ENCODE measurements at regions not wholly inside any gene's neighbourhood (a gene's known extent, or its start where the extent isn't known, plus 50 kb on each side); places are given as distances from the start of the nearest gene placed in this dataset.

GRCh38 chr4:10738826-10739489 is 54.4 kb upstream of the CLNK start:
- TF ChIP-seq CTCF (IDR thresholded peaks at IDR 0.05; ENCODE audit: unreplicated experiment in 3 of 3), result no peak
- Mint-ChIP-seq H3K27me3 (ENCODE audit: low read depth) (peaks cover 4% of the 10 kb centered on the region), H3K36me3 (ENCODE audit: low read depth) (no peaks in the 10 kb centered on the region), H3K9me3 (no peaks in the 10 kb centered on the region), H3K4me3 (no peak overlapping the region), H3K27ac (no peak overlapping the region), H3K4me1 (no peaks in the 10 kb centered on the region)

GRCh38 chr4:10737337-10737736 is 52.8 kb upstream of the CLNK start:
- Mint-ChIP-seq H3K9me3 (no peaks in the 10 kb centered on the region), H3K4me1 (no peaks in the 10 kb centered on the region), H3K27ac (no peak overlapping the region), H3K36me3 (ENCODE audit: low read depth) (no peaks in the 10 kb centered on the region), H3K27me3 (ENCODE audit: low read depth) (peaks cover 8% of the 10 kb centered on the region), H3K4me3 (no peak overlapping the region)
- TF ChIP-seq CTCF (IDR thresholded peaks at IDR 0.05; ENCODE audit: unreplicated experiment in 3 of 3), result no peak

- Mint-ChIP-seq H3K27me3 (ENCODE audit: low read depth) (peaks cover 8% of the 10 kb centered on the region), H3K4me1 (no peaks in the 10 kb centered on the region), H3K36me3 (ENCODE audit: low read depth) (no peaks in the 10 kb centered on the region), H3K4me3 (no peak overlapping the region), H3K9me3 (no peaks in the 10 kb centered on the region), H3K27ac (no peak overlapping the region)
- TF ChIP-seq CTCF (IDR thresholded peaks at IDR 0.05; ENCODE audit: unreplicated experiment in 3 of 3), result no peak
These were observed 52.3 kb upstream of the CLNK start for GRCh38 chr4:10736895-10737294.

GRCh38 chr4:10736266-10736665 is 51.7 kb upstream of the CLNK start:
- no peak for TF ChIP-seq CTCF (IDR thresholded peaks at IDR 0.05; ENCODE audit: unreplicated experiment in 3 of 3)
- Mint-ChIP-seq H3K4me3 (no peak overlapping the region), H3K27me3 (ENCODE audit: low read depth) (peaks cover 8% of the 10 kb centered on the region), H3K36me3 (ENCODE audit: low read depth) (no peaks in the 10 kb centered on the region), H3K4me1 (no peaks in the 10 kb centered on the region), H3K9me3 (no peaks in the 10 kb centered on the region), H3K27ac (no peak overlapping the region)

GRCh38 chr4:10734697-10735096 is 50.1 kb upstream of the CLNK start:
- no peak for TF ChIP-seq CTCF (IDR thresholded peaks at IDR 0.05; ENCODE audit: unreplicated experiment in 3 of 3)
- no peak overlapping the region for H3K4me3 Mint-ChIP-seq
- H3K9me3 Mint-ChIP-seq, result no peaks in the 10 kb centered on the region
- H3K27me3 Mint-ChIP-seq (ENCODE audit: low read depth), result peaks cover 8% of the 10 kb centered on the region
- H3K4me1 Mint-ChIP-seq, result no peaks in the 10 kb centered on the region
- H3K36me3 Mint-ChIP-seq (ENCODE audit: low read depth), result no peaks in the 10 kb centered on the region
- H3K27ac Mint-ChIP-seq, result no peak overlapping the region
